NCI-H1105 treated with DMSO at 0.1 percent for 48 hours (cell line): ENCODE measurements at regions not wholly inside any gene's neighbourhood (a gene's known extent, or its start where the extent isn't known, plus 50 kb on each side); places are given as distances from the start of the nearest gene placed in this dataset.
"Not testable (repeated sequence)": the region's sequence is repeated elsewhere in the genome, so short reads cannot be mapped to it uniquely, and the experiment has no call there.

Experiments used
- DNase-seq: peaks from one replicate; lab custom pipeline; 2025; lab: John Stamatoyannopoulos, UW

DNA sequence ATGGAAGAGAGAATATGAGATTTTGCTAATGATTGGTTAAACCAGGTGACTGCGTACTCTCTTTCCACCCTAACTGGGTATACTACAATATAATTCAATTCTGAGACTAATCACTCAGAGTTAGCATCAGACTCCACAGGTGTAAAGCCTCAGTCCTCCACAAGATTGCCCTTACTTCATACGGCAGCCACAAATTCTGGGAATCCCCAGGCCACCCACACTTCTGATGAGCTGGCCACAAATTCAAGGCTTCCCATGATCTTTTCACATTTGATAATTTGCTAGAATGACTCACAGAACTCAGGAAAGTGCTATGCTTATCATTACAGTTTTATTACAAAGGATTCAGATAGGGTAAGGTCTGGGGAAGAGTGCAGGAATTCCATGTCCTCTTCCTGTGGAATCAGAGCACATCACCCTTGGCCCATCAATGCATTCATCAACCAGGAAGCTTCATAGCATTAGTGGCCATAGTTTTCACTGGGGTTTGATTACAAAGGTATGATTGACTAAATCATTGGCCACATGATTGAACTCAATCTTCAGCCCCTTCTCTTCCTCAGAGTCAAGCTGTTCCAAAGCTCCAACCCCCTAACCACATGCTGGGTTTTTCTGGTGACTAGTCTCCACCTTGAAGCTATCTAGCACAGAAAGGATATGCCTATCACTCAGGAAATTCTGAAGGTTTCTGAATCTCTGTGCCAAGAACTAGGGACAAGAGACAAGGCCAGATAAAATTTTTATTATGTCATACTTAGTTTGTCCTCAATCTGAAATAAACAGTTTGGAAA, 131.7 kb downstream of the HHIPL2 start:
- no peak for DNase-seq

DNA sequence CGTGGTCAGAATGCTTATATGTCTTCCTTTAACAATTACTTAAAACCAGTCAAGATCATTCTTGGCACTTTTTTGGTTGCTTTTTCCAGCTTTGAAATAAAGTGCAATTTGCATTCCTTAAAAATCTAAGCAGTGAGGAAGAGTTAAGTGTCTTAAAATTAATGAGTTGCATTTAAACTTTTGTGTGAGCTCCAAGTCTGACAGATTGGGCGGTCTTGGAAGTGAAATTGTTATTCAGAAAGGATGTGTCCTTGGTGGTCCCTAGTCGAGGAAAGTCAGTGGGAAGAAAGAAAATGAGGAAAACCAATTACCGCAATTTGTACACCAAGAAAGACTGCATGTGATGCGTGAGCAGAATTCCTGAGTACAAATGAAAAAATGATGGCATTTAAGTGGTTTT, 132.5 kb downstream of the HHIPL2 start:
- no peak for DNase-seq

DNA sequence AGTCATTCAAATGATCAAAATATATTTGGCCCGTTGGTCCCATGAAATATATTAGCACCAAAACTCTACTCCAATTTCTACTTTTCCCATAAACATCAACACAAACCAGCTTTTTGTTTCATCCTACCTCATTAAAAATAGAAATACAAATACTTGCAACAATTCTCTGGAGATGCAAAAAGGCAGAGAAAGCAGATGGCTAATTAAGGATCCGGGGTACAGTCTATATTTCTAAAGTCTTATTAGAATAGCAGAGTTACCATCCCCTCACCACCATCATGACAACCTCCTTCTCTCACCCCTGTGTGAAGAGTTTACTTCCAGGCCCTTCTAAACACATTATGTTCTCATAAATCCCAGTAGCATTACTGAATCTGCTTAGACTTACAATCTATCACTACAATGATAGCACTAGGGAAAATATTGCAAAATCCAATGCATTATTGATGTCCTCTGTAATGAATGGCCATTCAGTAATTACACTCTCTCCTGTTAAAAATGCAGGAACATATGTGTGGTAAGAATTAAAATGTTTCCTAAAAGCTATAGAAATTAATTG, 133.8 kb downstream of the HHIPL2 start:
- DNase-seq, result no peak

DNA sequence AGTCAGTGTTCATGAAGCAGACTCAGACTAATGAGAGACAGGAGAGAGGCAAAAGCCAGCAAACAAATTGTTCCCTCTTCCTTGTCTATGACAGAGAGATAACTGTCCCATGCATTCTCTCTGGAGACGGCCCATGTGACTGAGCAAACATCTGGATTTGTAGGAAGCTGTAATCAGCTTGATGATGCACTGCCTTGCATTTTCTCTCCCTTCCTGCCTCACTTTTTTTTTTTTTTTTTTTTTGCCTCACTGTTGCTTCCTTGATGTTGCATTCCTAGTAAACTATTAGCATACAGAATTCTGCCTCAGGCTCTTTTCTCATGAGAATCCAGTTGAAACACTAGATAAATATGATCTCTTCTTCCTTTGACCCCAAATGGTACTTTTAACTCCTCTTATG, 134.5 kb downstream of the HHIPL2 start:
- no peak for DNase-seq

DNA sequence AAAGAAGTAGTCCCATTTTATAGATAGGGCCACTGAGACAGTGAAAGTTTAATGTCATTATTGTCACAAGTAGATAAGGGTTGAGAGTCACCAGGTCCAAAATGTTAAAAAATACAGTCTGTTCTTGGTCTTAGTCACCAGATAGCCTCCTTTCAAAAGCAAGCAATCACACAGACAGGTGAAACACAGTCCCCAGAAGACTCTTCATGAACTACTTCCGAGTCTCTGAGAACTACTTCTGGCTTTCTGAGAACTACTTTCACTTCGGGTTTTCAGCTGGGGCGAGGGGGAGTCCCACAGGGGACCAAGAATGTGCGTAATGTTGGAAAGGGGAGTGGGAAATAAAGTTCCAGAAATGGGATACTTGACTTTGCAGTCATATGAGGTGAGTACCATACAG, 143.2 kb downstream of the HHIPL2 start:
- no peak for DNase-seq

DNA sequence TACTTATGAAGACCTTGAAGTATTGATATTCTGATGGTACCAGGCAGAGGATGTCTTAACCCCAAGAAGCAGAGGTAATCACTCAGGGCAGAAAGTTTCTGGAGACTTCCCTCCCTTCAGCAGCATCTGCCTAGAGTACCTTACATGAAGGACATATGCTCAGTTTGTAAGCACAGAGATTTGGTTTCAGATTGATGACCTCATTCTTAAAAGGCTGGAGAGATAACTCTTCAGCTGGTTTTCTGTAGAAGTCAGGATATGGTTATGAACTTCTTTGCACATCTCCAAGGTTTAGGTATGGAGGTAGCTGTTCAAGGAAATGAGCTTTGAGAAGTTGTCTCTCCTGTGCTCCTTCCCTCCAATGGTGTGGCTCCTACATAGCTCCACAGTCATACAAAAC, 148.7 kb downstream of the HHIPL2 start:
- DNase-seq, result no peak

DNA sequence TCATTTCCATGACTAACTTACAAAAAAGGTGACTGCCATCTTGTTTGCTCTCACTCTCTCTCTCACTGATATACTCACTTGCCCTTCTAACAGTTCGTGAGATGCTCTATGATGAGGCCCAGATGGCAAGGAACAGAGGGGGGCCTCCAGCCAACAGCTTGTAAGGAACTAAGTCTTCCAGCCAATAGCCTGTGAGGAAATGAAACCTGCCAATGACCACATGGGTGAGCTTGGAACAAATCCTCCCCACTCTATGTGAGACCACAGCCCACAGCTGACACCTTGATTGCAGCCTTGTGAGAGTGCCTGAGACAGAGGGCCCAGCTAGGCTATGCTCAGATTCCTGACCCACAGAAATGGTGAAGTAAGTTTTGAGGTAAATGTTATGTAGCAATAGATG, 153.7 kb downstream of the HHIPL2 start:
- no peak for DNase-seq

DNA sequence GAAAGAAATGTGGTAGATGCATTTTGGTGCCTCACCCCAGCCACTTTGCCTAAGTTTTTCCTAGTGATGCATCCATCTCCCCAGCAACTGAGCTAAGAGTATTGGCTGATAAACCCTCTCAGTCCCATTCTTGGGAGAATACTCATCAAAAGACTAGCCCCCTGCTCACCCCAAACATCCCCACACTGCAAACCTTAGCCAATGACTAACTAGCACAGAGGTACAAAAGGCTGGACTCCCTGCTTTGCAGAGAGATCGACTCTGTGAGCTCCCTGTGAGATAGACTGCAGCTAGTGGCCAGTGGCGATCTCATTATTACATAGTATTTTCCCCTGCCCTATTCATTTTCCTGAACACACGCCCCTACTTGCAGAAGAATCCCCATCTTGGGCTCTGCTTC, 155.3 kb downstream of the HHIPL2 start:
- no peak for DNase-seq

DNA sequence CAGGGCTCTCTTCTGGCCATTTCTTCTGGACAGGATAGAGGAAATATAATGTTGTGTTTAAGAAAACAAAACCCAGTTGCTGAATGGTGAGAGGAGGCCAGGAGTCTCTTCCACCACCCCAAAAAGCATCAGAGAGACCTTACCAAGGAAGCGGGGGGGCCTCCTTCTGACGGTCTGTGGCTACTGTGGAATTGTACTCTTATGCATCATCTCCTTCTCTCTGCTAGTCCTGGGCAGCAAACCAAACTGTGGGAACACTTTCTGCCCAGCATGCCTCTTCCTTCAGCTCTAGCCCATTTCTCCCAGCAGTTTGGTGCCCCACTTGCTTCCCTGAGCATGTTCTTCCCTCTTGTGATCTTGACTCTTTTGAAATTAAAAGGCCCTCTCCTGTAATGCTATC, 157.7 kb downstream of the HHIPL2 start:
- DNase-seq, result no peak

DNA sequence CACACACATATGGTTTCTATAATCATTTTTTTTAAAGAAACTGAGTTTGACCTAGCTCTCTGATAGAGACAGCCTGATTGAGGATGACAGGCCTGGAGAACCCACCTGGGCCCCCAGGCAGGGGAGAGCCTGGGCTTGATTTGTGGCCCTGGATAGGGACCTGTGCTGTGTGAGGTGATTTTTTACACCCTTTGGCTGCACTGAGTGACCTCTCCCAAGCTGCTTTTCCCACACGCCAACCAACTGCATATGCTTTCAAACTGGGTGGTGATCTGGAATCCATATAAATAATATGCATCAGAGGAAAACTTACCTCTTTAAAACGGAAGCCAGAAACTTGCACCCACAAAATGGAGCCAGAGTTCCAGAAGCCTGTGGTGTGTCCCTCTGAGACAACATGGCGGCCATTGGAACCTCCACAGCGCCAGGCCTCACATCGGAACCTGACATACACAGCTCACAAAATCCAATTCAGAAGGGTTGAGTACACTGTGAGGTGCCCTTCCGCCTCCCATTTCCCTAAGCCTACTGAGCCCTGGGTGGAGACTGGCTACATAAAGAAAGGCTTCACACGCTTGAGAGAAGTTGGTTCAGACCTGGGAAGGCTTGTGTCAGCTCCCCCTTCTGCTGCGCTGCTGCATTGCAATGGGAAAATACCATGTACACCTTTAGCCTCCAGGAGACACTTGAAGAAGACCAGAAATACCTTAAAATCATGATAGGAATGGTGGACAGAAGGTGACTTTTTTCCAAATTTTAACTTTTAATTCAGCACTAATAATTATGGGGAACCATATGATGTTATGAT, 160.7 kb downstream of the HHIPL2 start:
- peak; percentile 3 for DNase-seq

DNA sequence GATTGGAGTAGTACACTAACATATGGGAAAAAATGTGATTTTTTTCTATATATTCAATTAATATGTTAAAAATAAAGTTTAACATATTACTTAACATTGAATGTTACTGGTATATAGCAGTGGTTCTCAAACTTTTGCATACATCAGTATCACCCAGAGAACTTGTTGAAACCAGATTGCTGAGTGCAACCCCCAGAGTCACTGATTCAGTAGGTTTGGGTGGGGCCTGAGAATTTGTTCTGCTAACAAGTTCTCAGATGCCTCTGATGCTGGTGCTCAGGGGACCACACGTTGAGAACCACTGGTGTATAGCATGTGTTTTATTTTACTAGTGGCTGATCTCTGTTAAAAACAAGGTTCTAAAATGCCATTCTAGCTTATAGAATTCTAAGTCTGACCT, 161.9 kb downstream of the HHIPL2 start:
- no peak for DNase-seq

DNA sequence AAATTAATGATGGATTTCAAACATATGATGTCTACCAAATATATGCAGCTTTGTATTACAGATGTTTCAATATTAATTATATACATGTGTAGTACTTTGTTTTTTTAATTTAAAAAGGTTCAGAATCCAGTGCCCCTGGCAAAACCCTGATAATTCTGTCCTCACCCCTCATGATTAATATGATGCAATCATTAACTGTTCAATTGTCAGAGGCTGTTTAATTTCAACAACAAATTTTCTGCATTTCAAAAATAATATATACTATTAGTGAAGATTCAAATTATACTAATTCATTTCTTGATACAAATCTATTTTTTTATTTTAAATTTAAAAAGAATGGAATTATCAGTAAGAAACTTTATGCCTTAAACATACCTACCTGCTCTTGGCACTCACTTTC, 162.6 kb downstream of the HHIPL2 start:
- no peak for DNase-seq

DNA sequence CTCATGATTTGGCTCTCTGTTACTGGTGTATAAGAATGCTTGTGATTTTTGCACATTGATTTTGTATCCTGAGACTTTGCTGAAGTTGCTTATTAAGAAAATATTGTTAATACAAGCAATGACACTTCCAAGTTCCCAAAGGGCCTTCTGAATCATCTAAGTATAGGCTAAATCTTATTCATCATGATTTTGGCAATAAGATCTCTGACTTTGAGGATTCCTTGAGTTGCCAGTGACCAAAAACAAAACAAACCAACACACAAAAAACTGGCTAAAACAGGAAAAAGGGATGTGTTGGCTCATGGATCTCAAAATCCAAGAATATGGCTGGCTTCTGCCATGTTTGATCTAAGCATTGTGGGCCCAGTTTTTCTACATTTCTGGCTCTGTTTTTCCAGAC, 163.4 kb downstream of the HHIPL2 start:
- no peak for DNase-seq

DNA sequence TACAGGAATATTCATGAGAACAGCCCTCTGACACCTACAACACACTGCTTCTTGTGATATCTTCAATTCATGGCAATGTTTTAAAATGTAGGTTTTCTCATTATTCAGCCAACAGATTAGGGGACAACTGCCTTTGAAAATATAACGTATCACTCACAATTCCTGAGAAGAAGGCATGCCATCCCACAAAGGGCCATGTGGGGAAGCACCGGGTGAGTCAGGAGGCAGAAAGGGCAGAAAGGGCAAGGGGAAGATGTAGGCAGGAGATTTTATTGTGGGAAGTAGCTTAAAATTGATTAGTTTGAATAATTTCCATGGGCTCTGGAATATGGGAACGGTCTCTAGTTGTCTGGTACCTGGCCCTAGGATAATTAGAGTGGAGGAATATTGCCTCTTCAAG, 165.7 kb downstream of the HHIPL2 start:
- no peak for DNase-seq

DNA sequence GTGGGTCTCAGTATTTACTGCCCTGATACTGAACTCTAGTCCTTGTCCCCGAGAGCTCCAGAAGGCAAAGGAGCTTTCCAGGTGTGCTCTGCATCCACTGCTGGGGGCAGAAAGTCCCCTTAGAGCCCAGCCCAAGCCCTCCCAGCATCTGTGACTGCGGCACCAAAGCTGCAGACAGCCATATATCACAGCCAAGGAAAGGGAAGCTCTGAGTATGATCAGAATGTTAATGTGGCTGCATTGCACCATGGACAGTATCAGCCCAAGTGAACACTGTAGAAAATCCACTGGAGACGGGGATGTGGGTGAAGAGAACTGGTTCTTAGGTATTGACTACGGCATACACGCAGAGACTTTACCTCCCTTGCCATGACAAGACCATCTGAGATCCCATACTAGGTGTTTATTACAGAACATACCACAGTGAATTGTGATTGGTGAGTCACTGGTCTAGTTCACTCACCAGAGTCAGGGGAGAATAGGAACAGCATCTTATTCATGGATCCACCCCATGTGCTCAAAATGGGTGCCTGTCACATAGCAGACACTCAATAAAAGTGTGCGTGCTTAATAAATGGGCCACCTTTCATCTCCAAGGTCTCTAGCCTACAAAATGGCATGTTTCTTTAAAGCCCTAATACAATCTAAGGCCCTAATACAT, 170.3 kb downstream of the HHIPL2 start:
- DNase-seq, result no peak

DNA sequence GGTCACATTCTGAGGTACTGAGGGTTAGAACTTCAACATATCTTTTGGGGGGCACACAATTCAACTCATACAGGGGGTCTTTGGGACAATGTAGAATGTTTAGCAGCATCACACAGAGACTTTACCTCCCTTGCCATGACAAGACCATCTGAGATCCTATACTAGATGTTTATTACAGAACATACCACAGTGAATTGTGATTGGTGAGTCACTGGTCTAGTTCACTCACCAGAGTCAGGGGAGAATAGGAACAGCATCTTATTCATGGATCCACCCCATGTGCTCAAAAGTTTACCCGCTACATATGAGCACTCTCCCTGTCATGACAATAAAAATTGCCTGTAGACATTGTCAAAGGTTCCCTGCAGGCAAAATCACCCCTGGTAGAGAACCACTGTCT, 171.1 kb downstream of the HHIPL2 start:
- DNase-seq, result not testable (repeated sequence)

DNA sequence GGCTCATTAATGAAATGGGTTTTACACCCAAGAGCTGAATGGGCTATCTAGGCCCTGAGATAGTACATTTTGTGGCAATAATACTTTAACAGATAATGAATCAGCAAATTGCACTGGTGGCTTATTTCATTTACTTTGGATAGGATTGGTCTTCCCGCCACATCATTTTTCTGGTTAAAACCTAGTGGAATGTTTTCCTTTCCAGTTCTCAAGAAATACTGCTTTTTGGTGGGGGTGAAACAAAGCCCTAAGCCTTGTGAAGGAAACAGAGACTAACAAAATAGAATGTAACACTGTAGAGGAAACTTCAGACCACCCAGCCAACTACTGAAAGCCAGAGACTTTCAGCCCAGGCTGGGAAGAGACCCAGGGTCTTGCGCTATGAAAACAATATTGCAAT, 172.2 kb downstream of the HHIPL2 start:
- DNase-seq, result no peak

DNA sequence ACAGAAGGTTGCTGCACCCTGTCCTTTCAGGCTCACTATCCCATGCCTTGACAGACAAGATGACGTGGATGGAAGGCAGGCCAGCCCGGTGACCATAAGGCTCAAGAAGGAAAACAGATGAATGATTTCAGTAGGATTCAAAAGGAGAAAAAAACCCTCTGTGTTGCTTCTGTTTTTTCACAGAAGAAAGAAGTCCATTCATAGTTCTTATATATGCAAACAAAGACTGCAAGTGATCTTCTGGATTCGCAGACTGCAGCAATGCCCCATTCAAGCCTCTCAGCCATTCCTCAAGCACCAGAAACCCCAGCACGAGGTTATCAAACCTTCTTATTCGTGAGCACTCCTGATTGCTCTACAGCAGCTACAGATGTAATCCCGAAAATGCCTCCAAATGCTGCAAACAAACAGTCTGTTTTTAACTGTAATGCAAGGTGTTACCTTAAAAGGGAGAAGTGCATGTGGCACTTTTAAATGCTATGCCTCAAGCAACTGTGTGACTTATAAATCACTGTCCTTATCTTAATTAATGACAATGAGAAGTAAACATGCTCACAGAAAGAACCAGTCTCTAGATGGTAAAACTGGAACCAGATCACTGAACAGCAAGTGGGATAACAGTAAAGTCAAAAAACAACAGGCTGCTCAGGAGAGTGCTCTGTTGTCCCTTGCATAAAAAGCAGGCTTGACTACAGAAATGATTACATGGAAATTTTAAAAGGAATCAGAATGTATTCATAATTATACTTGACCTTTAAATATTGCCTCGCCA, 173.9 kb downstream of the HHIPL2 start:
- DNase-seq, result no peak

DNA sequence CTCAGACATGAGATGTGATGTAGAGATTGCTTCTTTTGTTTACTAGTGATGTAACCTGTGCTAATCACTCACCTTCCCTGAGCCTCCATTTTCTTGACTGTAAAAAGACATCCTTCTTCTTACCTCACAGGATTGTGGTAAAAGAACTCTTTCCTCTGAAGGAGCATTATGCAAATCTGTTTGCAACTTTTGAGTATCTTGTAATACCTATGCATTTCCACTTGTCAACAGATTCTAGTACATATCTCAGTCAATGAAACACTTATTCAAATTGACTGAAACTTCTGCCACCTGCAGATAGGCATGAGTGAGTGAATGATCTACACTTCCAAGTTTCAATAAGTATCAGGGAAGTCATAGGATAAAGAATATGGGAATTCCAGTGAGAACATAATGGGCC, 174.7 kb downstream of the HHIPL2 start:
- DNase-seq, result no peak

DNA sequence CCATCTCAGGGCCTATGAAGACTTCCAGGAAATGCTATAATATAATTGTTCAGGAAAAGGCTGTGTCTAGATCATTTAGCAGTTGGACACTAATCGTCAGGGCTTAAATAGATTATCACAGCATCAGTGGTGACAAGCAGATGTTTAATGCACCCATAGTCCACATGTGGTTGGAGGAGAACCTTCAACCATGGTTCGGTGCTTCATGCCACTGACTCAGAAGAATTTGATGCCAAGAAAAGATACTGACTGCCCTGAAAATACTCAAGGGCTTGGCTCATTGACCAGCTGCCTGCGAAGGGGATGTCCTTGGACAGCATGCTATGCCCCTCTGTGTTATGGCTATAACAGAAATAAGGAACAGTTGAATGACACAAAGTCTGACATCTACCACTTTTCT, 175.7 kb downstream of the HHIPL2 start:
- DNase-seq, result no peak

DNA sequence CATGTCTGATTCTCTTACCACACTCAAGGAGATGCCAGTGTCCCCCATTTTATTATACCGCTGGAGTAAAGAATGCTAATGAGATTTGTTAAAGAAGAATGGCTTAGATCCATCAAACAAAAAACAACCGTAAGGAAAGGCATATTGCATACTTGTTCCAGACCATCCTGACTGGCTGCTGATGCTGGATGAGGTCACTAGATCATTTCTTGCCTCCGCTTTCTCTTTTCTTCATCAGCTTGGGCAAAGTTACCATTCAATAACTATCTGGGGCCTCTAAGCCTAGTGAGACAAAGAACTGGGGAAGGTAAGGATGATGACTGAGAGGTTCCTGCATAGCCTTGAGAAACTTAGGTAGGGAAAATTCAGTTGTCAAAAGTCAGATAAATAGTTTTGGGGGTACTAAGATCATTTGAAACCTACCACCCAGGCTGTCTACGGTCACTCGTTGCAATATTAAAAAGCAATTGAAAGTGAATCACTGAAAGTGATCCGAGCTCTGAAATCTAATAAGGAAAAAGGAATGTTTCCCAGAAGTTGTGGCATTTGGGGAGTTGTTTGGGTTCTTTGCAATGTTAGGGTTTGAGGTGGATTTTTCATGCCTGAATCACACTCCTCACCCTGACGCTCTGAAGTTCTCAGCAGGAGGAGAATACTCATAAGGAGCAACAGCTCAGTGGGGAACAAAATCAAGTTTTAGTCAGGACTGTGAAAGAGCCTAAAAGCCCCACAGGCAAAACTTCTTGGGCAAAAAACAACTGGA, 176.8 kb downstream of the HHIPL2 start:
- DNase-seq, result no peak
